Fibroblast of pulmonary artery (primary cell): ENCODE measurements at regions not wholly inside any gene's neighbourhood (a gene's known extent, or its start where the extent isn't known, plus 50 kb on each side); places are given as distances from the start of the nearest gene placed in this dataset.
"Not testable (repeated sequence)": the region's sequence is repeated elsewhere in the genome, so short reads cannot be mapped to it uniquely, and the experiment has no call there.

Experiments used
- DNase-seq: peaks from one replicate; pipeline ENCODE4 v3.0.0-alpha.2; 2010; ENCODE audit warnings: low read depth
- H3K4me3 ChIP-seq: replicated peaks from 2 replicates; pipeline ENCODE4 v1.5.1; 2011; ENCODE audit warnings: low read depth, mild to moderate bottlenecking, control low read depth, low read length, moderate library complexity
- CTCF ChIP-seq: IDR thresholded peaks from 2 replicates; pipeline ENCODE4 v1.5.1; 2011; ENCODE audit warnings: mild to moderate bottlenecking, control low read depth, low read length, inconsistent platforms; ENCODE audit errors: missing control alignments

DNA sequence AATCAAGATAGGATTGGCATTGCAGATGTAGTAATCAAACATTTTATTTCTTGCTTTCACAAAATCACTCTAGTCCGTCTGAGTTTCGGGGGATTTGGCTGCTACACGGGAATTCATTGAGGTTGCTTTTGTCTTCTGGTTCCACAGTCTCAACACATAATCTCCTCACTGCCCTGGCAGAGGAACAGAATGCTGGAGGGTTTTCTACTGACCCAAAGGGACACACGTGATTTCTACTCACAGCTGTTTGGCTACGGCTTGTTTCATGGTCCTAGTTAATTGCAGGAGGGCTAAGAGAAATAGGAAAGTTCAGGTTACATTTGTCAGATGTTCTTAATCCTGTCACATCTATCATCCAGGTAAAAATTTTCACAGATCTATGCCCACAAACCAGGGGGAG lies 1811.6 kb downstream of the ARAP2 start:
- no peak overlapping the region for H3K4me3 ChIP-seq
- no peak for TF ChIP-seq CTCF
- DNase-seq = no peak

GRCh38 chr4:34434377-34434776 lies 1809.9 kb downstream of the ARAP2 start:
- DNase-seq = not testable (repeated sequence)

DNA sequence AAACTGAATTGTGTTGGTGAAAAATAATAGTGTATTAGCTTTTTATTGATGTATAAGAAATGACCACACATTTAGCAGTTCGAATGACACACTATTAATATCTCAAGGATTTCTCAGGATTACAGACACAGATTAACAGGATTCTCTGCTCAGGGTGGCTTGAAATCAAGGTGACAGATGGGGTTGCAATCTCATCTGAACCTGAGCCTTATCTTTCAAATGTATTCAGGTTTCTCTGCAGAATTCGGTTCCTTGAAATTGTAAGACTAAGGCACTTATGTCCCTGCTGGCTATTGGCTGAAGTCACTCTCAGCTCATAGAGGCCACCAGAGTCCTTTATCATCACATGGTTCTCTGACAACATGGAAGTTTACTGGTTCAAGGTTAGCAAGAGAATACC lies 1780.1 kb downstream of the ARAP2 start:
- TF ChIP-seq CTCF = no peak
- no peak for DNase-seq
- no peak overlapping the region for H3K4me3 ChIP-seq

More at GRCh38 chr4:34434377-34434776, 1809.9 kb downstream of the ARAP2 start:
- H3K4me3 ChIP-seq = not testable (repeated sequence)

DNA sequence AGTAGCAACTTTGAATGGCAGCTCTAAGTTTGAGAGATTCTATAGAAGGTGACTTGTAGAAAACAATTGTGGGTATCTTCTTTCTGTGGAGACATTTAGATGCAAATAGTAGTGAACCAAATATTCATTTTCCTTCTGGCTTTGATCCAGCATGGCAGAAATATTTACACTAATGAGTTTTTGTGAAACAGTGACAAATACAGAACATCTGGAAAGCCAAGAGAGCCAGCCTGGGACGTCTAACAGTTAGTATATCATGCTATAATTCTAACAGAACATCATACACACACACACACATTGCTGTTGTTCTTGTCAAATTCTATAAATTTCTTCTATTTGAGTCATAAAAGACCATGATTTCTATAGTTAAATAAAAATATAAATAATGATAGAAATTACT lies 1777.9 kb downstream of the ARAP2 start:
- H3K4me3 ChIP-seq = no peak overlapping the region
- TF ChIP-seq CTCF = no peak
- no peak for DNase-seq

GRCh38 chr4:34469516-34469915 lies 1774.8 kb downstream of the ARAP2 start:
- TF ChIP-seq CTCF = no peak
- DNase-seq = no peak
- H3K4me3 ChIP-seq = no peak overlapping the region

DNA sequence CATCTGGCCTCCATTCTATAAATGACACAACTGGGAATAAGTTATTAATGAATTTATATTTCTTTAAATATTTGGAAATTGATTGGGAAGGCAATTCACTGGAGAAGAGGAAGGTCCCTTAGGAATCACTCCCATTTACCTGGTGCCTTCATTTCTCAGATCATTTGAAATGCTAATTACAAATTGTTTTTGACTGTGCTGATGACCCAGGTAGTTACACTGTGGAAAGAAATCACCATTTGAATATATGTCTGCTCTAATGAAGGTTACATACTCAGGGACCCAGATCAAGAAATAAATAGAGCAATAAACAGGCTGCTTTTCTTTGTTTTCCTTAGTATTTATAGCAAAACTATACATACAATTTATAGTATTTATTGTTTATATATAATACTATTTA lies 1759.1 kb downstream of the ARAP2 start:
- no peak overlapping the region for H3K4me3 ChIP-seq
- TF ChIP-seq CTCF = no peak
- no peak for DNase-seq

DNA sequence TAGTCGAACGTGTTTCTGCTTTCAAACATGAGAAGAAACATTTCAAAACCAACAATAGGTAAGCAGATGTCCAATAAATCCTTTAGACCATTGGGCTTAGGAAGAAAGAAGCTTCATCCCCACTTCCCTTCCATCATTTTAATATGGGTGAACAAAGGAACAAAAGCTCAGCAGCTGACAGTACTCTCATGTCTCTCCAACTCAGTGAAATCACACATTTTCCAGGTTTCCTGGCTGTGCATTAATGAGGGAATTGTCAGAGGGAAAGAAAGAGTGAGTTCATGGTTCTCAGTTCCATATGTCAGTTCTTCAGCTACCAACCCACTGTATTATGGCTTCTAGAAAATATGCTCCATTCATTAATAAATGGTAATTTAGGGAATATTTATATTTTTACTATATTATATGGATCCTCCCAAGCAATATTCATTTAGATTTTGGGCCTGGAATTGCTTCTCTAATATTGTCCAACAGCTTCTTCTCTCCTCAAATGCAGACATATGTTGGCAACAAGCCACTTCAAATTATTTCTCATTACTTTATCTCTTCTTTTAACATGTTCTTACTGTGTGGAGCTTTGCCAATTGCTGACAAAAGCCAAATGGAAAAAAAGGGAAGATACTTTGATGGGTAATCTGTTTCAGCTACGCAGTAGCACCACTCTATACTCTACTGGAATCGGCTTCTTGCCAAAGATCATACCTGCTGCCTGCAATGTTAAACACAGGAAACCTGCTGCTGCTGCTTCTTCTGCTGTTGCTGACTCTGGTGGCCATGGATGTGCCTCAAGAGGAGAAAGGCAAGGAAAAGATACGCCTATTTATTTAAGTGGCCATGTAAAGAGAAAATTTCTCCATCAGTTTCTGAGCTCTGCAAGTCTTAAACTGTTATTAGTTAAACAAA lies 1757.6 kb downstream of the ARAP2 start:
- no peak overlapping the region for H3K4me3 ChIP-seq
- no peak for DNase-seq
- TF ChIP-seq CTCF = no peak
